IPS-18c (cell line): ENCODE measurements at regions not wholly inside any gene's neighbourhood (a gene's known extent, or its start where the extent isn't known, plus 50 kb on each side); places are given as distances from the start of the nearest gene placed in this dataset.
"Not testable (repeated sequence)": the region's sequence is repeated elsewhere in the genome, so short reads cannot be mapped to it uniquely, and the experiment has no call there.

Experiments
- H3K4me3 ChIP-seq: 2 replicates; pipeline ENCODE4 v1.7.0; 2013; ENCODE audit warnings: low read depth, mild to moderate bottlenecking, low read length, moderate library complexity; ENCODE audit not compliant: insufficient read depth
- H3K9me3 ChIP-seq: one replicate; pipeline ENCODE4 v1.6.1; 2013; ENCODE audit warnings: mild to moderate bottlenecking, low read length, moderate library complexity; ENCODE audit not compliant: control insufficient read depth, insufficient read depth

- Histone ChIP-seq H3K4me3 (no peak overlapping the region), H3K9me3 (no peaks in the 10 kb centered on the region)
Observed at GRCh38 chr7:51592842-51593599, 276.4 kb upstream of the COBL start.

- H3K4me3 ChIP-seq, result no peak overlapping the region
Observed at GRCh38 chr7:51591223-51591622, 274.6 kb upstream of the COBL start.

GRCh38 chr7:51590746-51591145, 274.1 kb upstream of the COBL start:
- no peaks in the 10 kb centered on the region for H3K9me3 ChIP-seq
- H3K4me3 ChIP-seq, result no peak overlapping the region

More at GRCh38 chr7:51591223-51591622, 274.6 kb upstream of the COBL start:
- H3K9me3 ChIP-seq, result no peaks in the 10 kb centered on the region

DNA sequence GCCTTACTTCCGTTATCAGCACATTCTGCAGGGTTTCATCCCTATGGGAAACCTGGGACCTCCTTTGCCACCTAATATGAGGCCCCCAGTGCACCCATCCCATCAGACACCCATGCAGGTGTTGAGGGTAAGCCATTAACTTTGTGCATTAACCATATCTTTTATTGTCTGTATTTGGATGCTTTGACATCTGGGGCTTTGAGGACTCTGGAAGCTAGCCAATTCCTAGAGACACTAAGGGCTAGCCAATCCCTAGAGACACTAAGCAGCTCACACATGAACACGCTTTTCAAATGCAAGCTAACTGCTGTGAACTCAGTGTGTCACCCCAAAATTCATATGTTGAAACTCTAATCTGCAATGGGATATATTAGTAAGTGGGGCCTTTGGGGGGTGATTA, 272.5 kb upstream of the COBL start:
- Histone ChIP-seq H3K9me3 (no peaks in the 10 kb centered on the region), H3K4me3 (no peak overlapping the region)

- Histone ChIP-seq H3K4me3 (no peak overlapping the region), H3K9me3 (no peaks in the 10 kb centered on the region)
Observed at GRCh38 chr7:51587604-51588003, 271.0 kb upstream of the COBL start.

DNA sequence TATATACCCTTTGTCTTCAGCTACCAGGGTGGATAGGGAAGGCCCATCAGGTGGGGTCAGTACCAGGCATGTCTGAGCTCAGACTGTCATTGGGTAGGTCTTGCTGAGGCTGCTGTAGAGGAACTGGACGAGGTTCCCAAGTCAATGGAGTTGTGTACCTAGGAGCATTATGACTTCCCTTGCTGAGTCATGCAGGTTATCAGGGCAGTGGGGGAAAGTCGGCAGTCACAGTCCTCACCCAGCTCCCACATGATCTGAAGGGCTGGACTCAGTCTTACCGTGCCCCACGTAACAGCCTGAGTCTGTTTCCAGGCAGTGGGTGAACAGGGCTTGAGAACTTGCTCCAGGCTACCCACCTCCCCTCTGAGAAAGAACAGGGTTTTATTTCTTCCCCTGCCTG, 260.8 kb upstream of the COBL start:
- Histone ChIP-seq H3K9me3 (peaks cover 2% of the 10 kb centered on the region), H3K4me3 (no peak overlapping the region)

DNA sequence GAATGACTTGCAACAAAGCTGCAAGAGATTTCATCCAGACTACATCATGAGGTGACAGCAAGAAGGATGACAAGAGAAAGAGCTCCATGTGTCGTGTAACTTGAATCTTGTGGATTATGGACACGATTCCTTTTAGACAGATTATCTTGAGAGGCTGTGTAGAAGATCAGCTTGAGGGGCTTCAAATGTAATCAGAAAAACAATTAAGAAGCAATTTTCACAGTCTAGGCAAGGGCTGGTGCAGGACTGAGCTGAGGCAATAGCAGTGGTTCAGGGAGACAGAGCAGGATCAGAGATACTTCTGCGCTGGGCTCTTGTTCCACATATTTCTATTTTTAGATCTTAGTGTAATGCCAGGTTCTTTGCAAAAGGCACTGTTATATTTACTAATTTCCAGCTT, 253.0 kb upstream of the COBL start:
- Histone ChIP-seq H3K4me3 (no peak overlapping the region), H3K9me3 (no peaks in the 10 kb centered on the region)

DNA sequence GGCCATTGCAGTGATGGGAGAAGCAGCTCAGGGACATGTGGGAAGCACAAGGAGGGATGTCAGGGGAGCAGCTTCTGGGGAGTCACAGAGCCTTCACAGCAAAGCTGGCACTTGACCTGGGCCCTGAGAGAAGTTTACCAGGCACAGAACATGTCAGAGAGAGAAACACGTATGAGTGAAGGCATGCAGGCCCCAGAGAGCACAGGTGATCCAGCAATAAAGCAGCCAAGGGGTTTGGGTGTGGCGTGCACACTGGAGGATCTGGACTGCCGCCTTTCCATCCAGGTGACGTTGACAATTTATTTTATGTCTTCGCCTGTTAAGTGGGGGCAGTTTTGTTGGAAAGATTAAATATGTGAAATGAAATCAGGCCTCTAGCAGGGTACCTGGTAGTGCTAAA, 252.6 kb upstream of the COBL start:
- Histone ChIP-seq H3K4me3 (no peak overlapping the region), H3K9me3 (no peaks in the 10 kb centered on the region)

DNA sequence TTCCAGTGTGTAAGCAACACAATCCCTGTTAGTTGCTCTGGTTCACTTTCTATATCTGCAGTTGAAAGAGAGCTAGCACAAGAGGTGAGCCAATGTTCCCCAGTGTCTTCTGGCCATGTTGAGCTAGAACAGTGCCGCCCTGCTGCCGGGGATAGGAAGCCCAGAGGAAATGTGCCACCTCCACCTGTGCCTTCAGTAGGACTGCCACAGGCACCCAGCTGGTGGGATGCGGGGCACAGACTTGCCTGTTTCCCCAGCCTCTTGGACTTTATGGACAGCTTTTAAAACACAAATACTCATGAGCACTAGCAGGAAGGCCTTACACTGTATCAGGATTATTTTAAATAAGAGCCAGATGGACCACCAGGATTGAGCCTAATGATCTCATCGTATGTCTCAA, 234.5 kb upstream of the COBL start:
- Histone ChIP-seq H3K9me3 (peaks cover 5% of the 10 kb centered on the region), H3K4me3 (no peak overlapping the region)

DNA sequence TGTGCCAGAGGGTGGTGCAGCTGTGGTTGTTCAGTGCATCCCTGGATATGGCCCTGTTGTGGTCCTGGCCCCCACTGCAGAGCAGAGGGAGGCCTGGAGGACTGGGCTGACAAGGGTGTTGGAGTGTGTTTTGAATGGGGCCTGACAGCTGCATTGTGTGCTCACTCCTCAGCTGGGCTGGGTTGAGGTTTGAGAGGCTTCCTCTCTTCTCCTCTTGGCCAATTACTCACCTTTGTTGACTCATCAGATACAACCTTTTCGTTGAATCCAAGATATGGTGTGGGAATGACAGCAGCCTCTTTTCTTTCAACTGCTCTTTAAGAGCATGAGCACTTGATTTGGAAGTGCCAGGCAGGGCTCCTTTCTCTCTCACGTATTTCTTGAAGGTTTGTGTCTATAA, 228.5 kb upstream of the COBL start:
- H3K9me3 ChIP-seq, result peaks cover 2% of the 10 kb centered on the region
- no peak overlapping the region for H3K4me3 ChIP-seq

DNA sequence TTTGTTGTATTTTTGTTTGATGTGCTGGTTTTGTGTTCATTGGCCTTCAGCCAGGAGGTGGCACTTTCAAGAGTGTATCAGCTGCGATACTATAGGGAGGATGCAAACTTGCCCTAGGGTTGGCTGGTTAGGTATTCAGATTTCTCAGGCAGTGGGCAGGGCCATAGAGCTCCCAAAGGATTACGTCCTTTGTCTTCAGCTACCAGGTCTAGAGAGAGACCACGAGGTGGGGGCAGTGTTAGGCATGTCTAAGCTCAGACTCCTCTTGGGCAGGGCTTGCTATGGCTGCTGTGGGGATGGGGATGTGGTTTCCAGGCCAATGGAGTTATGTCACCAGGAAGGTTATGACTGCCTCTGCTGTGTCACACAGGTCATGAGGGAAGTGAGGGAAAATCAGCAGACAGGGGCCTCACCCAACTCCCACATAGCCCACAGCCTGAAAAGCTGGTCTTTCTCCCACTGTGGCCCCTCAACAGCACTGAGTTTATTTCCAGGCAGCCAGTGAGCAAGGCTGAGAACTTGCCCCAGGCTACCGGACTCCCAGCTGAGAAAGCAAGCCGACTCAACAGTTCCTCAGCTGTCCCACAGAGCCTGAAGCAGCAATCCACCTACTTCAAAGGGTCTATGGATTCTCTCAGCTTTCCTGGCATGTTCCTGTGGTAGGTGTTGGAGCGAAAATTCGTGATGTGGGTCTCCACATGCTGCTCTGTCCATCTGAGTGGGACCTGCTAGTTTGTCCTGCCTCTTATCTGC, 227.4 kb upstream of the COBL start:
- no peak overlapping the region for H3K4me3 ChIP-seq
- no peaks in the 10 kb centered on the region for H3K9me3 ChIP-seq

DNA sequence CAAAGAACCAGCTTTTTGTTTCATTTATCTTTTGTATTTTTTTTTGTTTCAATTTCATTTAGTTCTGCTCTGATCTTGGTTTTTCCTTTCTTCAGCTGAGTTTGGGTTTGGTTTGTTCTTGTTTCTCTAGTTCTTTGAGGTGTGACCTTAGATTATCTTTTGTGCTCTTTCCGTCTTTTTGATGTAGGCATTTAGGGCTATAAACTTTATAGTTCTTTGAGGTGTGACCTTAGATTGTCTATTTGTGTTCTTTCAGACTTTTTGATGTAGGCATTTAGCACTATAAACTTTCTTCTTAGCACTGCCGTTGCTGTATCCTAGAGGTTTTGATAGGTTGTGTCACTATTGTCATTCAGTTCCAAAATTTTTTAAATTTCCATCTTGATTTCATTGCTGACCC, 224.3 kb upstream of the COBL start:
- not testable (repeated sequence) for H3K9me3 ChIP-seq, H3K4me3 ChIP-seq

DNA sequence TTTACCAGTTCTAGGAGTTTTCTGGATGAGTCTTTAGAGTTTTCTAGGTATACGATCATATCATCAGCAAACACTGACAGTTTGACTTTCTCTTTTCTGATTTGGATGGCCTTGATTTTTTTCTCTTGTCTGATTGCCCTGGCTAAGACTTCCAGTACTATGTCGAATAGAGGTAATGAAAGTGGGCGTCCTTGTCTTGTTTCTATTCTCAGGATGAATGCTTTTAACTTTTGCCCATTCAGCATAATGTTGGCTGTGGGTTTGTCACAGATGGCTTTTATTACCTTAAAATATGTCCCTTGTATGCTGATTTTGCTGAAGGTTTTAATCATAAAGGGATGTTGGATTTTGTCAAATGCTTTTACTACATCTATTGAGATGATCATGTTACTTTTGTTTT, 223.2 kb upstream of the COBL start:
- no peaks in the 10 kb centered on the region for H3K9me3 ChIP-seq

GRCh38 chr7:51528172-51528571, 211.6 kb upstream of the COBL start:
- H3K4me3 ChIP-seq, result no peak overlapping the region
- no peaks in the 10 kb centered on the region for H3K9me3 ChIP-seq

More for the DNA sequence above, 223.2 kb upstream of the COBL start:
- no peak overlapping the region for H3K4me3 ChIP-seq

- H3K9me3 ChIP-seq, result no peaks in the 10 kb centered on the region
- no peak overlapping the region for H3K4me3 ChIP-seq
Observed at GRCh38 chr7:51521694-51522312, 205.2 kb upstream of the COBL start.

DNA sequence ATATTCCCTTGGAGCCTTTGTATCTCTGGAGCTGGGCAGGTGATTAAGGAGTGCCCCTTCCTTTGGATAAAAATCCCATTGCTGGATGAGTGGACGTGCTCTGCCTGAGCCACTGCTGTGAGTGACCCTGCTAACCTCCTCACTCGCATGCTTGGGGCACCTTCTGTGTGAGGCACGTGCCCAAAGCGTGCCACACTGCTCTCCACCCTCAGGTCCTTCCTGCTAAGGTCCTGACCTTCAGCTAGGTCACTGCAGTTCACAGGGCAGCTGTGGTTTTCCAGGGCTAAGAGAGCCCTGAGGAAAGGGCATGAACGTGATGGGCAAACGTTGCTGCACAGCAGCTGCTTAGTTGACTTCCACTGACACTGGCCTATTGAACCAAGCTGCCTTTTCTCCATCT, 204.4 kb upstream of the COBL start:
- Histone ChIP-seq H3K4me3 (no peak overlapping the region), H3K9me3 (no peaks in the 10 kb centered on the region)

DNA sequence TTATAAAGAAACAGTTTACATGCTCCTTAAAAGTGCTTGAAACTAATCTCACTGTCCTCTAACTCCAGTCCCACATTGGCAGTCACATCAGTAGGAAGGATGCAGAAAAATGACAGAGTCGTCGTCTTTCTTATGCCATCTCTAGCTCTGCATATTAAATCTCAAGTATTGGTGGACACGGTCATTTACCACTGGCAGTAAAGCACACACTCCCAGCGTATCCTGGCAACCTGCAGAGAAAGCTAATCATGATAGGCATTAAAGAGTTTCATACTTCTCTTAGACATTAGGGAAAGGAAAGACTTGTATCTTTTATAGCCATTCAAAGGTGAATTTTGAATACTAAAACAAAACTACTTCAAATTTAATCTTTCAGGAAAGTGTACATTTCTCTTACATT, 202.0 kb upstream of the COBL start:
- no peak overlapping the region for H3K4me3 ChIP-seq

DNA sequence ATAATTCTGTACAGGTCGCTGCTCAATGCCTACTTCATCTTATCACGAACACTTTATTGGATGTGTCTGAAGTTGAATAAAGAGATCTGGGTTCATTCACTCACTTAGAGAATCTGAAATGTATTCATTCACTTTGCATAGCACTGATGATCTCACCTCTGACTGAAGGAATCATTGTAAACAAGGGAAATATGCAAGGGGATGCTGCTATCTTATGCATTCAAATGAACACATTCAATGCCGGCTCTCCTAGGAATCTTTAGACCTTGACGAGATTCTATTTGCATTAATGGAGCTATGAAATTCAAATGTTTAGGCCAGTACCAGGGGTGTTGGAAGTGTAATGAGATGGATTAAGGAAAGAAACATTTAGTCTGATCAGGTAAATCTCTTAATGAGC, 200.6 kb upstream of the COBL start:
- Histone ChIP-seq H3K4me3 (no peak overlapping the region), H3K9me3 (no peaks in the 10 kb centered on the region)

More for the DNA sequence above, 202.0 kb upstream of the COBL start:
- no peaks in the 10 kb centered on the region for H3K9me3 ChIP-seq
